Thoracic aorta (tissue), 2 donors: ENCODE measurements at regions not wholly inside any gene's neighbourhood (a gene's known extent, or its start where the extent isn't known, plus 50 kb on each side); places are given as distances from the start of the nearest gene placed in this dataset.

ENCODE experiments used
- ATAC-seq: fragments of 150-250 bp; one replicate; pipeline ENCODE4 v1.8.0; 2017; ENCODE audit warnings: low read depth; ENCODE audit not compliant: insufficient number of reproducible peaks, low FRiP score
- DNase-seq: peaks from one replicate; pipeline ENCODE4 v3.0.0-alpha.2; 2020; ENCODE audit warnings: low spot score
- H3K27ac ChIP-seq, 2 donors: fragments of 200-600 bp; sonication (generic); 1 replicate in 1 of 2; 2 replicates in 1 of 2; pipeline ENCODE4 v1.5.1; 2016; ENCODE audit warnings: mild to moderate bottlenecking in 2 of 2, moderate library complexity in 2 of 2
- H3K27me3 ChIP-seq: fragments of 200-600 bp; sonication (generic); replicated peaks from 2 replicates; pipeline ENCODE4 v1.6.0; 2016; ENCODE audit warnings: mild to moderate bottlenecking; ENCODE audit not compliant: insufficient read depth
- H3K36me3 ChIP-seq: fragments of 200-600 bp; sonication (generic); one replicate; pipeline ENCODE4 v1.5.1; 2016
- H3K4me1 ChIP-seq, 2 donors: fragments of 200-600 bp; sonication (generic); 1 replicate in 1 of 2; 2 replicates in 1 of 2; pipeline versions ENCODE4 v1.5.1 to v1.6.0; 2016; ENCODE audit warnings: low read depth in 2 of 2, mild to moderate bottlenecking in 1 of 2; ENCODE audit not compliant: control insufficient read depth in 1 of 2
- H3K4me3 ChIP-seq: fragments of 200-600 bp; sonication (generic); 2 replicates; pipeline ENCODE4 v1.5.1; 2016; ENCODE audit warnings: mild to moderate bottlenecking
- H3K9me3 ChIP-seq: fragments of 200-600 bp; sonication (generic); 2 replicates; pipeline ENCODE4 v1.5.1; 2016
- TF ChIP-seq, protein P1 (sequence below): fragments of 200-600 bp; sonication (generic); IDR thresholded peaks from one replicate; pipeline ENCODE4 v1.5.1; 2019; ENCODE audit warnings: antibody characterized with exemption

DNA sequence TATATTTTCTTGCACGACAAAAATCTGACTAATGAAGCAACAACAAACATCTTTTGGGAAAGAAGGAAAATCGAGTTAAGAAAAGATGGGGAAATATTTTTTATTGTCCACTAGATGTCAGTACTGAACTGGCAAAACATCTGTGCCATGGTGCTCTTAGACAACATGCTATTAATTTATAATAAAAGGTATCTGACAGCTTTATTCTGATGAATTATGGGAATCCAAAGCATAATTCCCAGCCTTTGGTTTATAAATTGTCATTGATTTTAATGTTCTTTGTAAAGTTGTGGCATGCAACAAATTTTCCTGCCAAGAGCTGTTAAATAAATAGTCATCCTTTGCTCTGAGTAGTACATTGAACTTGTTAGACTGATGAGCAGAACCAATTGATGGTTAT is 231.2 kb downstream of the ETNK1 start:
- no peaks in the 10 kb centered on the region for H3K27me3 ChIP-seq
- no peaks in the 10 kb centered on the region for H3K9me3 ChIP-seq
- no peak overlapping the region for H3K27ac ChIP-seq
- DNase-seq: no peak
- H3K4me3 ChIP-seq: no peak overlapping the region
- TF ChIP-seq, protein P1, sequence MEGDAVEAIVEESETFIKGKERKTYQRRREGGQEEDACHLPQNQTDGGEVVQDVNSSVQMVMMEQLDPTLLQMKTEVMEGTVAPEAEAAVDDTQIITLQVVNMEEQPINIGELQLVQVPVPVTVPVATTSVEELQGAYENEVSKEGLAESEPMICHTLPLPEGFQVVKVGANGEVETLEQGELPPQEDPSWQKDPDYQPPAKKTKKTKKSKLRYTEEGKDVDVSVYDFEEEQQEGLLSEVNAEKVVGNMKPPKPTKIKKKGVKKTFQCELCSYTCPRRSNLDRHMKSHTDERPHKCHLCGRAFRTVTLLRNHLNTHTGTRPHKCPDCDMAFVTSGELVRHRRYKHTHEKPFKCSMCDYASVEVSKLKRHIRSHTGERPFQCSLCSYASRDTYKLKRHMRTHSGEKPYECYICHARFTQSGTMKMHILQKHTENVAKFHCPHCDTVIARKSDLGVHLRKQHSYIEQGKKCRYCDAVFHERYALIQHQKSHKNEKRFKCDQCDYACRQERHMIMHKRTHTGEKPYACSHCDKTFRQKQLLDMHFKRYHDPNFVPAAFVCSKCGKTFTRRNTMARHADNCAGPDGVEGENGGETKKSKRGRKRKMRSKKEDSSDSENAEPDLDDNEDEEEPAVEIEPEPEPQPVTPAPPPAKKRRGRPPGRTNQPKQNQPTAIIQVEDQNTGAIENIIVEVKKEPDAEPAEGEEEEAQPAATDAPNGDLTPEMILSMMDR: peak; percentile 70
- peaks cover 0 to 3% of the 10 kb centered on the region in 2 donors for H3K4me1 ChIP-seq
- ATAC-seq: no peak
- H3K36me3 ChIP-seq: no peaks in the 10 kb centered on the region

DNA sequence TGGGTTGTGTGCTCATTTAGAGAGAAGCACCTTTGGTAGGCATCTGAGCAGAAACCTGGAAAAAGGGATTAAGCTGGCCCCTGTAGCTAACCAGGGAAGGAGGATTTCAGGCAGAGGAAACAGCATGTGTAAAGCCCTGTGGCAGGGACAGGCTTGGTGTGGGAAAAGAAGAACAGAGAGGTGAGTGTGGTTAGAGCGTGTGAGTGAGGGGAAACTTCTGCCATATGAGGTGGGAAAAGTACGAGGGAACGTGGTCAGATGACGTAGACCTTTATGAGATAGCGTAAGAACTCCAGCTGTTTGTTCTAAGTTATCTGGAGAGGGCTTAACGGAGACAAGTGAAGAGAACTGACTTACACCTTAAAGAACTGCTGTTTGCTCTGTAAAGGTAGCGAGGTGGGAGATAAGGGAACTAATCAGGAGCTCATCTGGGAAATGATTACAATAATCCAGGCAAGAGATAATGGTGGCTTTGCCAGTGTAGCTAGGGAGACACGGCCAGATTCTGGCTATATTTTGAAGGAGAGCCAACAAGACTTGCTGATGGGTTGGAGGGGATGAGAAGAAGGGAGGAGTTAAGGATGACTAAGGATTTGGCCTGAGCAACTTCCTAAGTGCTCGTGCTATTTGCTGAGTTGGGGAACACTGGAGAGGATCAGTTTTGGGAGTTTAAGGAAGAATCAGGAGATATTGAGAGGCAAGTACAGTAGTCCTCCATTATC is 234.0 kb downstream of the ETNK1 start:
- H3K4me3 ChIP-seq: no peak overlapping the region
- H3K4me1 ChIP-seq: peaks cover 0 to 5% of the 10 kb centered on the region in 2 donors
- TF ChIP-seq, protein P1: no peak
- no peak overlapping the region for H3K27ac ChIP-seq
- no peaks in the 10 kb centered on the region for H3K9me3 ChIP-seq
- no peaks in the 10 kb centered on the region for H3K36me3 ChIP-seq
- DNase-seq: no peak
- ATAC-seq: no peak
- H3K27me3 ChIP-seq: no peaks in the 10 kb centered on the region

DNA sequence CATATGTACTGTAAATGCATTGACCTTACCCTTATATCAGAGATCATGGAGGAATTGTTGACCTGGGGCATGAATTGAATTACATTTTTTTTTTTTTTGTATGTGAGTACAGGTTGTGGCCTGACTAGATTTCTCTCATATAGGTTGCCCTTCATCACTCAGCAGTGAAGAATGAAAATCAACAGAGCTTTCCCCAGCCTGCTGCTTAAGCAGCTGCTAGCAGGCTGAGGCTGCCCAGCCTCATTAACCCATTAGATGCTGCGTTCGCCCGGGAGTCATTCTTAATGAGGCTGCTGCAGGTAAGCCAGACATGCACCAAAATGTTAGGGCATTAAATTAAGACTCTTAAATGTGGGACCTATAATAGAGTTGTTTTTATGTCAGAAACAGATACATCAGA is 236.0 kb downstream of the ETNK1 start:
- TF ChIP-seq, protein P1: no peak
- H3K27me3 ChIP-seq: no peaks in the 10 kb centered on the region

DNA sequence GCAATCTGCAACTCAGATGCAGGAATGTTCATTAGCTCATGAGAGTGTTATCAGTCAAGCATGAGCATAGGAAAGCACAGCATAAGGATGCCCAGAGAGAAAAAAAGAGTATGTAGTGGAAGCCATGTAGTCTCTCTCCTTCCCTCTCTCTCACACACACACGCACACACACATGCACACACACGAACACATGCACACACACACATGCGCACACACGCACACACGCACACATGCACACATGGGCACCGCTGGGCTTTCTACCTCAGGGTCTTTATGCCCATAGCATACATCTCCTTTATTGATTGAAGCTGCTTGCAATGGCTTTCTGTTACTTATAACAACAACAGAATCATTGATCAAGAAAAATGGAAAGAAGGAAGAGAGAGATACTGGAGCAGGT is 240.9 kb downstream of the ETNK1 start:
- Histone ChIP-seq H3K27me3 (no peaks in the 10 kb centered on the region), H3K27ac (no peak overlapping the region), H3K9me3 (no peaks in the 10 kb centered on the region), H3K36me3 (no peaks in the 10 kb centered on the region), H3K4me3 (no peak overlapping the region), H3K4me1 (peaks cover 0 to 5% of the 10 kb centered on the region in 2 donors)
- TF ChIP-seq, protein P1: no peak
- ATAC-seq (no peak), DNase-seq (no peak)

More for the DNA sequence above, 236.0 kb downstream of the ETNK1 start:
- ATAC-seq: no peak
- H3K4me1 ChIP-seq: peaks cover 0 to 5% of the 10 kb centered on the region in 2 donors
- no peaks in the 10 kb centered on the region for H3K36me3 ChIP-seq
- DNase-seq: no peak
- no peak overlapping the region for H3K4me3 ChIP-seq
- no peaks in the 10 kb centered on the region for H3K9me3 ChIP-seq
- H3K27ac ChIP-seq: no peak overlapping the region

DNA sequence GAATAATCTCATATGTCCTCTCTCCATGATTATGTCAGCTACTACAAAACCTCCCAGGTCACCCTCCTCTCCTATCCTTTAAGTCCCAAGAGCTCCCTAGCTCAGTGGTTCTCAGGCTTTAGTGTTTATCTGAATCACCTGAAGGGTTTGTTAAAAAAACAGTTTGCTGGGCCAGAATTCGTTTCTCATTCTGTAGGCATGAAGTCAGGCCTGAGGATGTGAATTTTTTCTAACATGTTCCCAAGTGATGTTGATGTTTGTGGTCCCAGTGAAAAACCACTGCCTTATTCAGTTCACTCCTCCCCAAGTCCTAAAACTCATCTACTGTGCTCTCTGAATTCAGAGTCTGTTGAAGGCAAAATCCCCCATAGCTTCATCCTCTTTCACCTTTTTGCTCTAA is 241.4 kb downstream of the ETNK1 start:
- ATAC-seq: no peak
- no peak overlapping the region for H3K4me3 ChIP-seq
- H3K27ac ChIP-seq: no peak overlapping the region
- no peak for DNase-seq
- TF ChIP-seq, protein P1: no peak
- no peaks in the 10 kb centered on the region for H3K36me3 ChIP-seq
- H3K9me3 ChIP-seq: no peaks in the 10 kb centered on the region
- no peaks in the 10 kb centered on the region for H3K4me1 ChIP-seq
- H3K27me3 ChIP-seq: no peaks in the 10 kb centered on the region
